Endothelial cell of umbilical vein (primary cell): ENCODE measurements at regions not wholly inside any gene's neighbourhood (a gene's known extent, or its start where the extent isn't known, plus 50 kb on each side); places are given as distances from the start of the nearest gene placed in this dataset.

Experiments used
- BruUV-seq: library from RNA; stranded (reverse); fragments of 400-500 nt; replicated peaks from 2 replicates; lab custom pipeline; 2021; lab: Mats Ljungman, UMichigan
- CTCF ChIA-PET: fragments of 300-600, 350-600 bp; sonication (Branson Sonifier 250); formaldehyde crosslinking; loops from one replicate; lab custom pipeline; 2021; ENCODE audit warnings: antibody characterized with exemption, inconsistent platforms; lab: Charles Lee
- POLR2A ChIA-PET: fragments of 300-600, 350-600 bp; sonication (Branson Sonifier 250); formaldehyde crosslinking; loops from one replicate; lab custom pipeline; 2021; ENCODE audit warnings: antibody characterized with exemption, inconsistent platforms; lab: Charles Lee
- DNase-seq: peaks from one replicate; pipeline ENCODE4 v3.0.0-alpha.2; 2011; ENCODE audit warnings: low read depth, low spot score
- FAIRE-seq: peaks from 2 replicates; lab custom pipeline; 2011; peaks lifted over from hg19 to GRCh38; lab: Jason Lieb, UNC
- H2AFZ ChIP-seq: 2 replicates; pipeline ENCODE4 v1.6.0; 2012; ENCODE audit warnings: low read depth, low read length, control low read depth, inconsistent platforms
- H3K27ac ChIP-seq: 2 replicates; pipeline ENCODE4 v1.5.1; 2011; ENCODE audit warnings: low read depth, mild to moderate bottlenecking, control low read depth, low read length, moderate library complexity; ENCODE audit not compliant: insufficient read depth
- H3K27me3 ChIP-seq, 2 experiments: 2 replicates each; pipeline versions ENCODE4 v1.6.0 to v1.6.1; 2011; ENCODE audit warnings: low read length in 2 of 2, mixed read lengths in 1 of 2; ENCODE audit not compliant: control insufficient read depth in 2 of 2, insufficient read depth in 2 of 2
- H3K36me3 ChIP-seq, 2 experiments: 2 replicates in 1 of 2; 3 replicates in 1 of 2; pipeline ENCODE4 v1.5.1; 2011; ENCODE audit warnings: low read length in 2 of 2, mild to moderate bottlenecking in 1 of 2, moderate library complexity in 1 of 2; ENCODE audit not compliant: control insufficient read depth in 2 of 2, insufficient read depth in 2 of 2; ENCODE audit errors: extremely low read depth in 1 of 2
- H3K4me1 ChIP-seq: 3 replicates; pipeline ENCODE4 v1.5.1; 2011; ENCODE audit warnings: mild to moderate bottlenecking, low read length; ENCODE audit not compliant: control insufficient read depth, insufficient read depth; ENCODE audit errors: extremely low read depth
- H3K4me2 ChIP-seq: 2 replicates; pipeline ENCODE4 v1.6.1; 2011; ENCODE audit warnings: low read length, control low read depth, mixed read lengths; ENCODE audit not compliant: insufficient read depth
- H3K4me3 ChIP-seq, 3 experiments: fragments of 200-600 bp in 1 of 3; sonication (generic), shearing (Covaris generic) in 1 of 3; replicated peaks in 1 of 3; 2 replicates each; pipeline ENCODE4 v1.5.1; 2011 to 2016; ENCODE audit warnings: control low read depth in 3 of 3, low read length in 3 of 3, mild to moderate bottlenecking in 2 of 3, inconsistent platforms in 1 of 3, low read depth in 1 of 3, moderate library complexity in 1 of 3; ENCODE audit not compliant: insufficient read depth in 1 of 3
- H3K79me2 ChIP-seq: 2 replicates; pipeline ENCODE4 v1.6.0; 2012; ENCODE audit warnings: low read length, inconsistent platforms; ENCODE audit not compliant: control insufficient read depth, insufficient read depth
- H3K9ac ChIP-seq: replicated peaks from 2 replicates; pipeline ENCODE3; 2011; ENCODE audit warnings: low read length, control low read depth; ENCODE audit not compliant: insufficient read depth; ENCODE audit errors: extremely low read depth
- H3K9me1 ChIP-seq: replicated peaks from 3 replicates; pipeline ENCODE4 v1.6.0; 2011; ENCODE audit warnings: mild to moderate bottlenecking, low read length; ENCODE audit not compliant: control insufficient read depth, insufficient read depth; ENCODE audit errors: extremely low read depth
- H3K9me3 ChIP-seq: replicated peaks from 2 replicates; pipeline ENCODE4 v1.5.1; 2012; ENCODE audit warnings: low read length, inconsistent platforms; ENCODE audit not compliant: control insufficient read depth, insufficient read depth
- H4K20me1 ChIP-seq: replicated peaks from 2 replicates; pipeline ENCODE3; 2011; ENCODE audit warnings: mild to moderate bottlenecking, low read length; ENCODE audit not compliant: control insufficient read depth, insufficient read depth; ENCODE audit errors: extremely low read depth
- EZH2 ChIP-seq: IDR thresholded peaks from 2 replicates; pipeline ENCODE4 v1.6.1; 2012; ENCODE audit warnings: borderline replicate concordance, low read depth, mild to moderate bottlenecking, moderate library complexity, low read length, inconsistent platforms; ENCODE audit not compliant: severe bottlenecking
- FOS ChIP-seq: IDR thresholded peaks from 2 replicates; pipeline ENCODE4 v1.6.1; 2011; ENCODE audit warnings: mild to moderate bottlenecking, low read length, moderate library complexity, borderline replicate concordance; ENCODE audit not compliant: insufficient read depth
- dilution Hi-C: fragments of 300-500 bp; cut with MboI; formaldehyde crosslinking; loops from one replicate; pipeline ENCODE4 v1.15.0; 2019; ENCODE audit warnings: low sequenced_read_pairs; ENCODE audit not compliant: extremely low pct_ligation_motif_present
- intact Hi-C: fragments of 100-400 bp; cut with micrococcal nuclease; formaldehyde crosslinking; loops from one replicate; pipeline ENCODE4 v1.10.0; 2022
- TF ChIP-seq, protein P1 (sequence below): IDR thresholded peaks from 2 replicates; pipeline ENCODE4 v1.6.1; 2011; ENCODE audit not compliant: insufficient read depth, insufficient read length

GRCh38 chr15:36239509-36239908 lies 339.9 kb upstream of the CDIN1 start:
- Histone ChIP-seq H3K9ac (no peak overlapping the region), H3K4me3 (no peak overlapping the region), H3K27ac (no peak overlapping the region), H2AFZ (no peak overlapping the region), H4K20me1 (no peaks in the 10 kb centered on the region), H3K79me2 (no peaks in the 10 kb centered on the region), H3K4me2 (no peak overlapping the region), H3K9me1 (no peaks in the 10 kb centered on the region), H3K36me3 (no peaks in the 10 kb centered on the region), H3K9me3 (no peaks in the 10 kb centered on the region), H3K27me3 (no peaks in the 10 kb centered on the region), H3K4me1 (no peaks in the 10 kb centered on the region)
- TF ChIP-seq FOS (no peak), EZH2 (no peak)
- TF ChIP-seq, protein P1, sequence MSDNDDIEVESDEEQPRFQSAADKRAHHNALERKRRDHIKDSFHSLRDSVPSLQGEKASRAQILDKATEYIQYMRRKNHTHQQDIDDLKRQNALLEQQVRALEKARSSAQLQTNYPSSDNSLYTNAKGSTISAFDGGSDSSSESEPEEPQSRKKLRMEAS, result no peak
- CTCF ChIA-PET, result no interaction called here
- FAIRE-seq, result no peak
- POLR2A ChIA-PET, result no interaction called here
- intact Hi-C loops, result no loop called here
- no TSS peak for BruUV-seq
- dilution Hi-C loops, result no loop called here
- no peak for DNase-seq

DNA sequence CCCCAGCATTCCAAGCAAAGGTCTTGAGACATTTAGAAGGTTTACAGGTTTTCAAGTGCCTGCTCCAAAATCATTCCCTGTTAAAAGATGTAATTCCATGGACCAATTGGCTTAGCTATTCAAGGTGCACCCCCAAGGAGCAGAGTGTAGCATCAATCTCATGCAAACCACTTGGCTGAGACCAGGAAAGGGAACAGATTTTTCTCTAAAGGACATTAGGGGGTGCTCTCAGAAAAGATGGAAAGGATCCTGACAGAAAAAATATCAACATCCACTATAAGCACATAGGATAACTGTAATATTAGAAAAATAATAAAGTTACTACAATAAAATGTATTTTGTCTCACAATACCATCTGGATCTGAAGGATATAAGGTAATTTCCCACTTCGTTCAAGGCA lies 328.0 kb upstream of the CDIN1 start:
- dilution Hi-C loops, result no loop called here
- H3K79me2 ChIP-seq, result no peaks in the 10 kb centered on the region
- no peak overlapping the region for H3K9ac ChIP-seq
- no peak overlapping the region for H2AFZ ChIP-seq
- no peaks in the 10 kb centered on the region for H3K36me3 ChIP-seq
- H3K4me3 ChIP-seq, result no peak overlapping the region
- TF ChIP-seq EZH2, result no peak
- TF ChIP-seq, protein P1, result no peak
- no peaks in the 10 kb centered on the region for H3K9me3 ChIP-seq
- ChIA-PET CTCF (no interaction called here), POLR2A (no interaction called here)
- BruUV-seq, result no TSS peak
- DNase-seq (no peak), FAIRE-seq (no peak)
- intact Hi-C loops, result no loop called here
- no peak overlapping the region for H3K4me2 ChIP-seq
- no peaks in the 10 kb centered on the region for H3K9me1 ChIP-seq
- H3K4me1 ChIP-seq, result no peaks in the 10 kb centered on the region
- no peak overlapping the region for H3K27ac ChIP-seq
- H4K20me1 ChIP-seq, result no peaks in the 10 kb centered on the region
- peaks cover 0 to 5% of the 10 kb centered on the region in 2 experiments for H3K27me3 ChIP-seq
